CD4-positive, alpha-beta memory T cell (primary cell): ENCODE measurements at regions not wholly inside any gene's neighbourhood (a gene's known extent, or its start where the extent isn't known, plus 50 kb on each side); places are given as distances from the start of the nearest gene placed in this dataset.

Experiments
- CTCF ChIA-PET: fragments of 350-600 bp; sonication (Branson Sonifier 250); formaldehyde crosslinking; loops from one replicate; lab custom pipeline; 2021; ENCODE audit warnings: inconsistent platforms; ENCODE audit not compliant: partially characterized antibody; lab: Charles Lee
- POLR2A ChIA-PET: fragments of 350-600 bp; sonication (Branson Sonifier 250); formaldehyde crosslinking; loops from one replicate; lab custom pipeline; 2021; ENCODE audit not compliant: partially characterized antibody; lab: Charles Lee
- DNase-seq, 5 donors: peaks; one replicate each; pipeline versions ENCODE4 v3.0.0 to v3.0.0-alpha.2; 2020 to 2022; ENCODE audit warnings: mixed read lengths in 1 of 5
- H3K27ac ChIP-seq: one replicate; pipeline ENCODE4 v1.7.0; 2013; ENCODE audit warnings: low read depth, low read length
- H3K27me3 ChIP-seq: 2 replicates; pipeline ENCODE4 v1.7.0; 2013; ENCODE audit warnings: mild to moderate bottlenecking, low read length, moderate library complexity; ENCODE audit not compliant: insufficient read depth
- H3K36me3 ChIP-seq: 2 replicates; pipeline ENCODE4 v1.7.0; 2013; ENCODE audit warnings: mild to moderate bottlenecking, low read length, moderate library complexity; ENCODE audit not compliant: insufficient read depth
- H3K4me1 ChIP-seq: 2 replicates; pipeline ENCODE4 v1.7.0; 2013; ENCODE audit warnings: mild to moderate bottlenecking, low read length, moderate library complexity; ENCODE audit not compliant: insufficient read depth
- H3K4me3 ChIP-seq, 2 donors: one replicate each; pipeline ENCODE4 v1.7.0; 2013; ENCODE audit warnings: low read length in 2 of 2, mild to moderate bottlenecking in 1 of 2
- H3K9me3 ChIP-seq, 2 donors: one replicate each; pipeline ENCODE4 v1.7.0; 2013; ENCODE audit warnings: low read length in 2 of 2, control low read depth in 1 of 2; ENCODE audit not compliant: control insufficient read depth in 1 of 2
- H3K27ac Mint-ChIP-seq, 7 donors: one replicate each; pipeline ENCODE4 v1.8.0; 2020 to 2021; ENCODE audit warnings: mixed read lengths in 7 of 7, mild to moderate bottlenecking in 6 of 7, inconsistent platforms in 3 of 7, moderate library complexity in 3 of 7
- H3K27me3 Mint-ChIP-seq, 2 donors: one replicate each; pipeline ENCODE4 v1.8.0; 2020 to 2021; ENCODE audit warnings: mixed read lengths in 2 of 2
- H3K36me3 Mint-ChIP-seq, 2 donors: one replicate each; pipeline ENCODE4 v1.8.0; 2020 to 2021; ENCODE audit warnings: mixed read lengths in 2 of 2, inconsistent platforms in 1 of 2, mild to moderate bottlenecking in 1 of 2
- H3K4me1 Mint-ChIP-seq, 4 donors: one replicate each; pipeline ENCODE4 v1.8.0; 2020 to 2021; ENCODE audit warnings: mixed read lengths in 4 of 4, mild to moderate bottlenecking in 1 of 4
- H3K4me3 Mint-ChIP-seq, 8 donors: one replicate each; pipeline ENCODE4 v1.8.0; 2020 to 2021; ENCODE audit warnings: mixed read lengths in 8 of 8, mild to moderate bottlenecking in 7 of 8, moderate library complexity in 6 of 8, inconsistent platforms in 3 of 8
- H3K9me3 Mint-ChIP-seq, 8 donors: one replicate each; pipeline ENCODE4 v1.8.0; 2020 to 2021; ENCODE audit warnings: mixed read lengths in 8 of 8, mild to moderate bottlenecking in 5 of 8, inconsistent platforms in 3 of 8, moderate library complexity in 1 of 8
- intact Hi-C: fragments of 100-400 bp; cut with micrococcal nuclease; formaldehyde crosslinking; loops from one replicate; pipeline ENCODE4 v1.15.1; 2023

- H3K4me1 Mint-ChIP-seq: no peaks in the 10 kb centered on the region
Observed at GRCh38 chr10:21309427-21309826, 216.1 kb downstream of the SKIDA1 start.

GRCh38 chr10:21308946-21309345 lies 216.5 kb downstream of the SKIDA1 start:
- ChIA-PET POLR2A (no interaction called here), CTCF (no interaction called here)
- Mint-ChIP-seq H3K9me3 (peaks cover 0 to 2% (median 0%) of the 10 kb centered on the region in 8 donors), H3K27ac (no peak overlapping the region), H3K27me3 (peaks cover 2 to 3% of the 10 kb centered on the region in 2 donors), H3K36me3 (no peaks in the 10 kb centered on the region), H3K4me1 (no peaks in the 10 kb centered on the region), H3K4me3 (no peak overlapping the region)
- Histone ChIP-seq H3K9me3 (no peaks in the 10 kb centered on the region), H3K4me1 (no peaks in the 10 kb centered on the region), H3K36me3 (no peaks in the 10 kb centered on the region), H3K4me3 (no peak overlapping the region), H3K27me3 (no peaks in the 10 kb centered on the region), H3K27ac (no peak overlapping the region)
- intact Hi-C loops: no loop called here
- no peak for DNase-seq

More at GRCh38 chr10:21309427-21309826, 216.1 kb downstream of the SKIDA1 start:
- no peak overlapping the region for H3K27ac Mint-ChIP-seq
- H3K4me3 ChIP-seq: no peak overlapping the region
- H3K27me3 ChIP-seq: no peaks in the 10 kb centered on the region
- H3K36me3 ChIP-seq: no peaks in the 10 kb centered on the region
- intact Hi-C loops: no loop called here
- H3K27ac ChIP-seq: no peak overlapping the region
- H3K4me1 ChIP-seq: no peaks in the 10 kb centered on the region
- POLR2A ChIA-PET: no interaction called here
- no peaks in the 10 kb centered on the region for H3K9me3 ChIP-seq
- H3K27me3 Mint-ChIP-seq: peaks cover 2 to 3% of the 10 kb centered on the region in 2 donors
- H3K36me3 Mint-ChIP-seq: no peaks in the 10 kb centered on the region
- peak overlapping the region in 1 of 8 donors; percentile 11 for H3K4me3 Mint-ChIP-seq
- H3K9me3 Mint-ChIP-seq: peaks cover 0 to 2% (median 0%) of the 10 kb centered on the region in 8 donors
- DNase-seq: no peak
- CTCF ChIA-PET: no interaction called here

GRCh38 chr10:21308018-21308417 lies 217.5 kb downstream of the SKIDA1 start:
- H3K4me3 Mint-ChIP-seq: no peak overlapping the region

GRCh38 chr10:21304608-21305007 lies 220.9 kb downstream of the SKIDA1 start:
- Mint-ChIP-seq H3K4me1 (no peaks in the 10 kb centered on the region), H3K4me3 (no peak overlapping the region), H3K27me3 (peaks cover 0 to 5% of the 10 kb centered on the region in 2 donors), H3K27ac (no peak overlapping the region), H3K9me3 (no peaks in the 10 kb centered on the region), H3K36me3 (no peaks in the 10 kb centered on the region)
- Histone ChIP-seq H3K27me3 (no peaks in the 10 kb centered on the region), H3K4me3 (no peak overlapping the region), H3K27ac (no peak overlapping the region), H3K4me1 (no peaks in the 10 kb centered on the region), H3K9me3 (no peaks in the 10 kb centered on the region), H3K36me3 (no peaks in the 10 kb centered on the region)
- no peak for DNase-seq
- POLR2A ChIA-PET: no interaction called here
- CTCF ChIA-PET: no interaction called here
- intact Hi-C loops: no loop called here

More at GRCh38 chr10:21308018-21308417, 217.5 kb downstream of the SKIDA1 start:
- POLR2A ChIA-PET: no interaction called here
- intact Hi-C loops: no loop called here
- CTCF ChIA-PET: no interaction called here
- DNase-seq: no peak
- Mint-ChIP-seq H3K27me3 (peaks cover 2 to 3% of the 10 kb centered on the region in 2 donors), H3K9me3 (peaks cover 0 to 2% (median 0%) of the 10 kb centered on the region in 8 donors), H3K27ac (no peak overlapping the region), H3K4me1 (no peaks in the 10 kb centered on the region), H3K36me3 (no peaks in the 10 kb centered on the region)
- Histone ChIP-seq H3K9me3 (no peaks in the 10 kb centered on the region), H3K4me1 (no peaks in the 10 kb centered on the region), H3K36me3 (no peaks in the 10 kb centered on the region), H3K4me3 (no peak overlapping the region), H3K27me3 (no peaks in the 10 kb centered on the region), H3K27ac (no peak overlapping the region)

GRCh38 chr10:21304198-21304597 lies 221.3 kb downstream of the SKIDA1 start:
- H3K4me3 Mint-ChIP-seq: no peak overlapping the region
- intact Hi-C loops: no loop called here
- H3K27me3 Mint-ChIP-seq: peaks cover 0 to 5% of the 10 kb centered on the region in 2 donors
- H3K4me1 Mint-ChIP-seq: no peaks in the 10 kb centered on the region
- no peak overlapping the region for H3K27ac Mint-ChIP-seq
- Histone ChIP-seq H3K36me3 (no peaks in the 10 kb centered on the region), H3K4me1 (no peaks in the 10 kb centered on the region), H3K9me3 (no peaks in the 10 kb centered on the region), H3K27ac (no peak overlapping the region), H3K4me3 (no peak overlapping the region), H3K27me3 (no peaks in the 10 kb centered on the region)
- ChIA-PET POLR2A (no interaction called here), CTCF (no interaction called here)
- H3K36me3 Mint-ChIP-seq: no peaks in the 10 kb centered on the region
- no peak for DNase-seq
- no peaks in the 10 kb centered on the region for H3K9me3 Mint-ChIP-seq

GRCh38 chr10:21300551-21300950 lies 224.9 kb downstream of the SKIDA1 start:
- CTCF ChIA-PET: no interaction called here
- no peak for DNase-seq
- H3K36me3 ChIP-seq: no peaks in the 10 kb centered on the region
- no peak overlapping the region for H3K4me3 ChIP-seq
- Mint-ChIP-seq H3K9me3 (no peaks in the 10 kb centered on the region), H3K4me3 (no peak overlapping the region), H3K36me3 (no peaks in the 10 kb centered on the region), H3K27me3 (peaks cover 7 to 12% of the 10 kb centered on the region in 2 donors), H3K4me1 (peaks cover 0 to 1% (median 0%) of the 10 kb centered on the region in 4 donors), H3K27ac (no peak overlapping the region)
- H3K27ac ChIP-seq: no peak overlapping the region
- no peaks in the 10 kb centered on the region for H3K9me3 ChIP-seq
- H3K4me1 ChIP-seq: no peaks in the 10 kb centered on the region
- POLR2A ChIA-PET: no interaction called here
- intact Hi-C loops: no loop called here
- no peaks in the 10 kb centered on the region for H3K27me3 ChIP-seq

- H3K4me3 Mint-ChIP-seq: peak overlapping the region in 1 of 8 donors; percentile 9
- H3K27ac Mint-ChIP-seq: no peak overlapping the region
- CTCF ChIA-PET: no interaction called here
- H3K4me1 Mint-ChIP-seq: peaks cover 0 to 2% (median 0%) of the 10 kb centered on the region in 4 donors
- no peak for DNase-seq
- POLR2A ChIA-PET: no interaction called here
- no peak overlapping the region for H3K27ac ChIP-seq
- intact Hi-C loops: no loop called here
- peaks cover 11 to 14% of the 10 kb centered on the region in 2 donors for H3K27me3 Mint-ChIP-seq
- H3K9me3 Mint-ChIP-seq: no peaks in the 10 kb centered on the region
- no peaks in the 10 kb centered on the region for H3K4me1 ChIP-seq
- H3K9me3 ChIP-seq: no peaks in the 10 kb centered on the region
- no peaks in the 10 kb centered on the region for H3K36me3 ChIP-seq
- H3K36me3 Mint-ChIP-seq: no peaks in the 10 kb centered on the region
- no peak overlapping the region for H3K4me3 ChIP-seq
- H3K27me3 ChIP-seq: no peaks in the 10 kb centered on the region
Observed at GRCh38 chr10:21299330-21299729, 226.2 kb downstream of the SKIDA1 start.

GRCh38 chr10:21298701-21299100 lies 226.8 kb downstream of the SKIDA1 start:
- DNase-seq: no peak
- Mint-ChIP-seq H3K27ac (no peak overlapping the region), H3K4me1 (peaks cover 0 to 2% (median 0%) of the 10 kb centered on the region in 4 donors), H3K4me3 (no peak overlapping the region), H3K27me3 (peaks cover 14% of the 10 kb centered on the region in 2 donors), H3K36me3 (no peaks in the 10 kb centered on the region), H3K9me3 (no peaks in the 10 kb centered on the region)
- no peaks in the 10 kb centered on the region for H3K27me3 ChIP-seq
- H3K9me3 ChIP-seq: no peaks in the 10 kb centered on the region
- intact Hi-C loops: no loop called here
- H3K27ac ChIP-seq: no peak overlapping the region
- H3K4me1 ChIP-seq: no peaks in the 10 kb centered on the region
- no peaks in the 10 kb centered on the region for H3K36me3 ChIP-seq
- H3K4me3 ChIP-seq: no peak overlapping the region
- CTCF ChIA-PET: no interaction called here
- POLR2A ChIA-PET: no interaction called here
